ENCODE measurements at regions not wholly inside any gene's neighbourhood (a gene's known extent, or its start where the extent isn't known, plus 50 kb on each side); places are given as distances from the start of the nearest gene placed in this dataset.

DNA sequence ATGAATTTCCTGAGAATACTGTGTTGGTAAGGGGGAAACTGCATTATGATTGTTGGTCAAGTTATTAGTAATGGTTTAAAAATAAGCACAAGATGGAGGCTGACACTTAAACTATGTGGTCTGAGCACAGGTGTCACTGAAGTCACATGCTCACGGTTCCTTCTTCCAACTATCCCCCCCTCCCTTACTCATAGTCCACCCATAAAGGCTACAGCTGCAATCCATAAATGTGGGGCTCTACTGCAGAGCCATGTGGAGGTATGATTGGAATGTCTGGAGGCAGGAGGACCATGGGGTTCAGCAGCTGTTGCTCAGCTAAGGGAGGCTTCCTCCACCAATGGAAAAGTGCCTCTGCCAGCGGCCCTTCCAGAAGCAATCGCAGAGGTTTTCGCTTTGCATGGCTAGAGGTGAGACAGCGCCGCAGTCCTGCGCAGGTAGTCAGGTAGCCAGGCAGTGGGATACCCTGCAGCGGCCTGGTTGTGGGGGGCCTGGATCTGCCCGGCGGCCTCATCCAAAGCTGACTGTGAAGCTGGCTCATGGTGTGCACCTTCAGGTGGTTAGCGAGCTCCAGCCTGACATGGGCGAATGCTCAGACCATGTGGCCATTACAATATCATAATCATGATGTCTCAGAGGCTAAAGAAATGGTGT is 249.6 kb downstream of the DCDC2C start (continued):
- TF ChIP-seq, protein P1, sequence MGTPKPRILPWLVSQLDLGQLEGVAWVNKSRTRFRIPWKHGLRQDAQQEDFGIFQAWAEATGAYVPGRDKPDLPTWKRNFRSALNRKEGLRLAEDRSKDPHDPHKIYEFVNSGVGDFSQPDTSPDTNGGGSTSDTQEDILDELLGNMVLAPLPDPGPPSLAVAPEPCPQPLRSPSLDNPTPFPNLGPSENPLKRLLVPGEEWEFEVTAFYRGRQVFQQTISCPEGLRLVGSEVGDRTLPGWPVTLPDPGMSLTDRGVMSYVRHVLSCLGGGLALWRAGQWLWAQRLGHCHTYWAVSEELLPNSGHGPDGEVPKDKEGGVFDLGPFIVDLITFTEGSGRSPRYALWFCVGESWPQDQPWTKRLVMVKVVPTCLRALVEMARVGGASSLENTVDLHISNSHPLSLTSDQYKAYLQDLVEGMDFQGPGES (IDR thresholded peaks at IDR 0.05) = no peak
- TF ChIP-seq SUPT20H (IDR thresholded peaks at IDR 0.05; ENCODE audit: borderline replicate concordance, control insufficient read depth, low read depth, low read length) = no peak
- TF ChIP-seq, protein P2, sequence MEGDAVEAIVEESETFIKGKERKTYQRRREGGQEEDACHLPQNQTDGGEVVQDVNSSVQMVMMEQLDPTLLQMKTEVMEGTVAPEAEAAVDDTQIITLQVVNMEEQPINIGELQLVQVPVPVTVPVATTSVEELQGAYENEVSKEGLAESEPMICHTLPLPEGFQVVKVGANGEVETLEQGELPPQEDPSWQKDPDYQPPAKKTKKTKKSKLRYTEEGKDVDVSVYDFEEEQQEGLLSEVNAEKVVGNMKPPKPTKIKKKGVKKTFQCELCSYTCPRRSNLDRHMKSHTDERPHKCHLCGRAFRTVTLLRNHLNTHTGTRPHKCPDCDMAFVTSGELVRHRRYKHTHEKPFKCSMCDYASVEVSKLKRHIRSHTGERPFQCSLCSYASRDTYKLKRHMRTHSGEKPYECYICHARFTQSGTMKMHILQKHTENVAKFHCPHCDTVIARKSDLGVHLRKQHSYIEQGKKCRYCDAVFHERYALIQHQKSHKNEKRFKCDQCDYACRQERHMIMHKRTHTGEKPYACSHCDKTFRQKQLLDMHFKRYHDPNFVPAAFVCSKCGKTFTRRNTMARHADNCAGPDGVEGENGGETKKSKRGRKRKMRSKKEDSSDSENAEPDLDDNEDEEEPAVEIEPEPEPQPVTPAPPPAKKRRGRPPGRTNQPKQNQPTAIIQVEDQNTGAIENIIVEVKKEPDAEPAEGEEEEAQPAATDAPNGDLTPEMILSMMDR (IDR thresholded peaks at IDR 0.05 in 2 of 3, conservative IDR thresholded peaks at IDR 0.05 in 1 of 3; ENCODE audit: control insufficient read depth in 2 of 3, extremely low read depth in 1 of 3, insufficient read depth in 1 of 3, low read depth in 3 of 3, low read length in 3 of 3) = no peak

DNA sequence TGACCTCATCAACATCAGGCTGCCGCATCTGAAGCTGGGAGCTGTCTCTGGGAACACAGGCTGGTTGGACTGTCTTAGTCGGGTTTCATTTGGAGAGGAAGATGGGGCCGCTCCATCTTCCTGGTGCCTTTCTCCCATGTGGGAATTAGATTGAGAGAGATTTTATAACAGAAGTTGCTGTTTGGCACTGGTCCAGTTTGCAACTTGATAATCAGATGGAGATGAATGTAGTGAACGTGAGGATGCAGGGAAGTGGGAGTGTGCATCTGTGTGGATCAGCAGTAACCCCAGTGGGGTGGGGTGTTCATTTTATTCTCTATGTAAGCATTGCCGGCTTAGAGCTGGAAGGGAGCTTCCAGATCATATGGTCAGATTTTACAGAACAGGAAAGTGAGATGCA is 250.9 kb downstream of the DCDC2C start:
- no peaks in the 10 kb centered on the region for H3K36me3 ChIP-seq (ENCODE audit: control insufficient read depth in 2 of 2, insufficient read depth in 2 of 2, low read length in 1 of 2)
- no peak for FAIRE-seq
- no peak for ATAC-seq
- in situ Hi-C loops (cut with MboI) = loop anchor here (25.0 kb wide), 1 partner anchor 1408 kb away; no protein-coding TSS in a partner anchor
- ChIA-PET POLR2A (no interaction called here), CTCF (no interaction called here), SMC1A (ENCODE audit: uncharacterized antibody, unreplicated experiment) (no interaction called here), RAD21 (ENCODE audit: unreplicated experiment) (no interaction called here)
- WGBS (ENCODE audit: insufficient coverage, insufficient replicate concordance, low lambda C conversion rate, missing lambda C conversion rate) = 18% methylated on average over 5 of the region's 5 CpGs
- intact Hi-C loops (cut with micrococcal nuclease; ENCODE audit: unreplicated experiment) = no loop called here
- no peak overlapping the region for H2AFZ ChIP-seq (ENCODE audit: control insufficient read depth, low read depth, low read length)
- H3K4me3 ChIP-seq = no peak overlapping the region
- no TSS peak for BruUV-seq (replicated peaks)
- no peaks in the 10 kb centered on the region for H3K27me3 ChIP-seq (replicated peaks in 1 of 2; ENCODE audit: control insufficient read depth in 2 of 2, insufficient read depth in 2 of 2, low read length in 1 of 2)
- H3K4me1 ChIP-seq (ENCODE audit: control insufficient read depth, insufficient read depth, low read length) = no peaks in the 10 kb centered on the region
- H3K4me2 ChIP-seq (ENCODE audit: control insufficient read depth, insufficient read depth) = no peak overlapping the region
- H3K79me2 ChIP-seq (ENCODE audit: control insufficient read depth, insufficient read depth, low read length) = no peaks in the 10 kb centered on the region
- no peaks in the 10 kb centered on the region for H4K20me1 ChIP-seq (ENCODE audit: control insufficient read depth, insufficient read depth)
- no peaks in the 10 kb centered on the region for H3K9me3 ChIP-seq (replicated peaks; ENCODE audit: control insufficient read depth, insufficient read depth, low read length)
- no peak overlapping the region for H3K9ac ChIP-seq (ENCODE audit: control insufficient read depth, insufficient read depth, low read length)
- no peak overlapping the region for H3K27ac ChIP-seq (ENCODE audit: control insufficient read depth, insufficient read depth)
- DNase-seq (ENCODE audit: low read depth, low spot score) = no peak
- no peak for TF ChIP-seq YBX1 (IDR thresholded peaks at IDR 0.05)
- TF ChIP-seq NFYB (IDR thresholded peaks at IDR 0.05; ENCODE audit: insufficient read depth, low read depth, low read length) = no peak
- TF ChIP-seq, protein P3, sequence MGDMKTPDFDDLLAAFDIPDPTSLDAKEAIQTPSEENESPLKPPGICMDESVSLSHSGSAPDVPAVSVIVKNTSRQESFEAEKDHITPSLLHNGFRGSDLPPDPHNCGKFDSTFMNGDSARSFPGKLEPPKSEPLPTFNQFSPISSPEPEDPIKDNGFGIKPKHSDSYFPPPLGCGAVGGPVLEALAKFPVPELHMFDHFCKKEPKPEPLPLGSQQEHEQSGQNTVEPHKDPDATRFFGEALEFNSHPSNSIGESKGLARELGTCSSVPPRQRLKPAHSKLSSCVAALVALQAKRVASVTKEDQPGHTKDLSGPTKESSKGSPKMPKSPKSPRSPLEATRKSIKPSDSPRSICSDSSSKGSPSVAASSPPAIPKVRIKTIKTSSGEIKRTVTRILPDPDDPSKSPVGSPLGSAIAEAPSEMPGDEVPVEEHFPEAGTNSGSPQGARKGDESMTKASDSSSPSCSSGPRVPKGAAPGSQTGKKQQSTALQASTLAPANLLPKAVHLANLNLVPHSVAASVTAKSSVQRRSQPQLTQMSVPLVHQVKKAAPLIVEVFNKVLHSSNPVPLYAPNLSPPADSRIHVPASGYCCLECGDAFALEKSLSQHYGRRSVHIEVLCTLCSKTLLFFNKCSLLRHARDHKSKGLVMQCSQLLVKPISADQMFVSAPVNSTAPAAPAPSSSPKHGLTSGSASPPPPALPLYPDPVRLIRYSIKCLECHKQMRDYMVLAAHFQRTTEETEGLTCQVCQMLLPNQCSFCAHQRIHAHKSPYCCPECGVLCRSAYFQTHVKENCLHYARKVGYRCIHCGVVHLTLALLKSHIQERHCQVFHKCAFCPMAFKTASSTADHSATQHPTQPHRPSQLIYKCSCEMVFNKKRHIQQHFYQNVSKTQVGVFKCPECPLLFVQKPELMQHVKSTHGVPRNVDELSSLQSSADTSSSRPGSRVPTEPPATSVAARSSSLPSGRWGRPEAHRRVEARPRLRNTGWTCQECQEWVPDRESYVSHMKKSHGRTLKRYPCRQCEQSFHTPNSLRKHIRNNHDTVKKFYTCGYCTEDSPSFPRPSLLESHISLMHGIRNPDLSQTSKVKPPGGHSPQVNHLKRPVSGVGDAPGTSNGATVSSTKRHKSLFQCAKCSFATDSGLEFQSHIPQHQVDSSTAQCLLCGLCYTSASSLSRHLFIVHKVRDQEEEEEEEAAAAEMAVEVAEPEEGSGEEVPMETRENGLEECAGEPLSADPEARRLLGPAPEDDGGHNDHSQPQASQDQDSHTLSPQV (IDR thresholded peaks at IDR 0.05) = no peak
- no peak for TF ChIP-seq ZNF384 (IDR thresholded peaks at IDR 0.05; ENCODE audit: borderline replicate concordance, low read depth, low read length)
- no peak for TF ChIP-seq TCF12 (IDR thresholded peaks at IDR 0.05; ENCODE audit: low read depth, low read length)
- no peak for TF ChIP-seq HDAC6 (IDR thresholded peaks at IDR 0.05; ENCODE audit: unreplicated experiment)
- TF ChIP-seq BRCA1 (IDR thresholded peaks at IDR 0.05; ENCODE audit: low read depth, low read length) = no peak
- TF ChIP-seq, protein P4, sequence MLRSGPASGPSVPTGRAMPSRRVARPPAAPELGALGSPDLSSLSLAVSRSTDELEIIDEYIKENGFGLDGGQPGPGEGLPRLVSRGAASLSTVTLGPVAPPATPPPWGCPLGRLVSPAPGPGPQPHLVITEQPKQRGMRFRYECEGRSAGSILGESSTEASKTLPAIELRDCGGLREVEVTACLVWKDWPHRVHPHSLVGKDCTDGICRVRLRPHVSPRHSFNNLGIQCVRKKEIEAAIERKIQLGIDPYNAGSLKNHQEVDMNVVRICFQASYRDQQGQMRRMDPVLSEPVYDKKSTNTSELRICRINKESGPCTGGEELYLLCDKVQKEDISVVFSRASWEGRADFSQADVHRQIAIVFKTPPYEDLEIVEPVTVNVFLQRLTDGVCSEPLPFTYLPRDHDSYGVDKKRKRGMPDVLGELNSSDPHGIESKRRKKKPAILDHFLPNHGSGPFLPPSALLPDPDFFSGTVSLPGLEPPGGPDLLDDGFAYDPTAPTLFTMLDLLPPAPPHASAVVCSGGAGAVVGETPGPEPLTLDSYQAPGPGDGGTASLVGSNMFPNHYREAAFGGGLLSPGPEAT (IDR thresholded peaks at IDR 0.05; ENCODE audit: low read depth) = no peak
- no peak for TF ChIP-seq PAX8 (IDR thresholded peaks at IDR 0.05)
- no peak for TF ChIP-seq ZZZ3 (IDR thresholded peaks at IDR 0.05; ENCODE audit: control insufficient read depth, insufficient read length, low read depth)
- TF ChIP-seq SMAD1 (IDR thresholded peaks at IDR 0.05; ENCODE audit: low read depth, partially characterized antibody) = no peak

Measured in GM12878 (cell line).